WI38 (cell line): ENCODE measurements at regions not wholly inside any gene's neighbourhood (a gene's known extent, or its start where the extent isn't known, plus 50 kb on each side); places are given as distances from the start of the nearest gene placed in this dataset.

ENCODE experiments used
- H3K4me3 ChIP-seq: 2 replicates; pipeline ENCODE4 v1.5.1; 2011; ENCODE audit warnings: low read depth, mild to moderate bottlenecking, control low read depth, low read length
- TF ChIP-seq, protein P1 (sequence below): IDR thresholded peaks from 2 replicates; pipeline ENCODE4 v1.5.1; 2012; ENCODE audit warnings: low read depth, mild to moderate bottlenecking, control low read depth, low read length

DNA sequence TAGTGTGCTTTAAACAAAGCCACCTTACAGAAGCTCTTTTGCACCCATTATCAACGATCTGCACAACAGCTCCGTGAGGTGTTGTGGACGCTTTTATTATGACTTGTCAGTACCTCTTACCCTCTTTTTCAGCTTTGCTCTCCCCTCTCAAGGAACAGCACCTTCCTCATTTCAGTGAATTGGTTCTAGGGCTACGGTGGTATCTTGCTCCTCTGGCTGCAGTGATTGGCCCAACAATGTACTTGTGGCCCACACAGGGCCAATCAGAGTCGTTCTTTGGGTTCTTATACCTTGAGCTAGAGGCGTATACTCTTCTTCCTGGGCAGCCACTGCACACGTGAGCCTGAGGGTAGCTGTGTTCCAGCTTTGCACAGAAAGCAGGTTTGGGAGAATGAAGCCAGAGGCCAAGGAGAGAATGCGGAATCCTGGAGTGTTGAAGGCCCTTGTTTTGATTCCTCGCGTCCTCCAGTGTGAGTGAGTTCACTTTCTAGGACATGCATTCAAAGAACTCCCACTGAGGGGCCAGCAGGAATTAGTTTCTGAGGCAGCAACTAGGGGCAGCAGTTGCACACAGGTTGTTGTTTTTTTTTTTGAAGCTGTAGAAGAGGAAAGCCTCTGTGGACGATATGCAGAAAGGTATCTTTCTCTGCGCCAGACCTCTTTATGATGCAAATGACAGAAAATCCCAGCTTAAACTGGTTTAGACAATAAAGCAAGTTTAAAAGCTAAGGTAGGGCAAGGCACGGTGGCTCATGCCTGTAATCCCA lies 49.8 kb upstream of the PDZD8 start:
- TF ChIP-seq, protein P1, sequence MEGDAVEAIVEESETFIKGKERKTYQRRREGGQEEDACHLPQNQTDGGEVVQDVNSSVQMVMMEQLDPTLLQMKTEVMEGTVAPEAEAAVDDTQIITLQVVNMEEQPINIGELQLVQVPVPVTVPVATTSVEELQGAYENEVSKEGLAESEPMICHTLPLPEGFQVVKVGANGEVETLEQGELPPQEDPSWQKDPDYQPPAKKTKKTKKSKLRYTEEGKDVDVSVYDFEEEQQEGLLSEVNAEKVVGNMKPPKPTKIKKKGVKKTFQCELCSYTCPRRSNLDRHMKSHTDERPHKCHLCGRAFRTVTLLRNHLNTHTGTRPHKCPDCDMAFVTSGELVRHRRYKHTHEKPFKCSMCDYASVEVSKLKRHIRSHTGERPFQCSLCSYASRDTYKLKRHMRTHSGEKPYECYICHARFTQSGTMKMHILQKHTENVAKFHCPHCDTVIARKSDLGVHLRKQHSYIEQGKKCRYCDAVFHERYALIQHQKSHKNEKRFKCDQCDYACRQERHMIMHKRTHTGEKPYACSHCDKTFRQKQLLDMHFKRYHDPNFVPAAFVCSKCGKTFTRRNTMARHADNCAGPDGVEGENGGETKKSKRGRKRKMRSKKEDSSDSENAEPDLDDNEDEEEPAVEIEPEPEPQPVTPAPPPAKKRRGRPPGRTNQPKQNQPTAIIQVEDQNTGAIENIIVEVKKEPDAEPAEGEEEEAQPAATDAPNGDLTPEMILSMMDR: no peak
- no peak overlapping the region for H3K4me3 ChIP-seq
